ENCODE measurements at regions not wholly inside any gene's neighbourhood (a gene's known extent, or its start where the extent isn't known, plus 50 kb on each side); places are given as distances from the start of the nearest gene placed in this dataset.

DNA sequence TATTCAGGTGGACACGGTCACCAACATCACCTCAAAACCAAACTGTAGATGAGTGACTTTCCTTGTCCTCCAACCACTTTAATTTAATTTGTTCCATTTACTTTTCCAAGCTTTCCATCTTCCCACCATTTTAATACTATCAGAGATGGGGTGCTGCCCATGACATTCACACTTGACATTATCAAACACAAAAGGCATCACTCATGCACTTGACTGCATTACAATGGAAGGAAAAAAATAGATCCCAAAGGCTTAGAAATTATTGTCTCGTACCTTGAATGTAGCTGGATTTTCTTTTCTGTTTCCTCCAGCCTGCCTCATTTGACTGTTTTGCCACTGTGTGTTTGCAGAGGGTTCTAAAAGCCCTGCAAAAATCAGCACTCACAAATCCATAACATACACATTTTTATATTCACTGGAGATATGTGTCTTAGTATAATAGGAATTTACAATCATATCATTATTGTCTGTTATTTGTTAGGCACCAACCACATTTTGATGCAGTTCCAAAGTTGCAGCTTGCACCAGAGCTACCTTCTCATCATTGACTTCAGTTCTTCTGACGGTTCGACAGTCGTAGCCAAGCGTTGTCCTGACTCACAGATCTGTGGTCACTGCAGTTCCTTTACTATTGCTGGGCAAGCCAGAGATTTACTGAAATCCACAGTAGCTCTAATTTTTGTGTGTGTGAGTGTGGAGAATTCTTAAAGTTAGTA lies 712.3 kb upstream of the WWC1 start:
- no peaks in the 10 kb centered on the region for H3K9me2 ChIP-seq (ENCODE audit: insufficient read depth)
- peak overlapping the region; percentile 62 for H3K4me2 ChIP-seq (ENCODE audit: unreplicated experiment)
- 0 out of 2 replicates have a peak overlapping the region, but pooled peaks have one; percentile 36 for H3K9ac ChIP-seq
- H3K9me3 ChIP-seq (ENCODE audit: low read depth): no peaks in the 10 kb centered on the region
- peak overlapping the region; percentile 50 for H3K27ac ChIP-seq
- no peaks in the 10 kb centered on the region for H4K20me1 ChIP-seq (ENCODE audit: insufficient read depth)
- peaks cover 74% of the 10 kb centered on the region for H3K79me2 ChIP-seq (ENCODE audit: insufficient read depth)
- no peaks in the 10 kb centered on the region for H3K36me3 ChIP-seq (ENCODE audit: low read depth)
- WGBS, 2 experiments (ENCODE audit: low coverage in 1 of 2, low lambda C conversion rate in 2 of 2, missing lambda C conversion rate in 2 of 2): 39 to 40% methylated on average over 6 of the region's 6 CpGs
- peak; percentile 89 for DNase-seq
- no peak for TF ChIP-seq EZH2 (IDR thresholded peaks at IDR 0.05; ENCODE audit: insufficient read depth, poor library complexity, severe bottlenecking)
- no peak for TF ChIP-seq EZH2phosphoT487 (IDR thresholded peaks at IDR 0.05; ENCODE audit: insufficient read depth, low read depth)
- H3F3A ChIP-seq (ENCODE audit: insufficient read depth): peaks cover 15% of the 10 kb centered on the region
- H3K27me3 ChIP-seq (replicated peaks; ENCODE audit: insufficient read depth): no peaks in the 10 kb centered on the region
- H3K4me1 ChIP-seq (ENCODE audit: insufficient read depth): peaks cover 38% of the 10 kb centered on the region
- in situ Hi-C loops (cut with MboI): loop anchor here (10.0 kb wide), 1 partner anchor 136 kb away; no protein-coding TSS in a partner anchor
- H2AFZ ChIP-seq: no peak overlapping the region
- no peak overlapping the region for H3K4me3 ChIP-seq

DNA sequence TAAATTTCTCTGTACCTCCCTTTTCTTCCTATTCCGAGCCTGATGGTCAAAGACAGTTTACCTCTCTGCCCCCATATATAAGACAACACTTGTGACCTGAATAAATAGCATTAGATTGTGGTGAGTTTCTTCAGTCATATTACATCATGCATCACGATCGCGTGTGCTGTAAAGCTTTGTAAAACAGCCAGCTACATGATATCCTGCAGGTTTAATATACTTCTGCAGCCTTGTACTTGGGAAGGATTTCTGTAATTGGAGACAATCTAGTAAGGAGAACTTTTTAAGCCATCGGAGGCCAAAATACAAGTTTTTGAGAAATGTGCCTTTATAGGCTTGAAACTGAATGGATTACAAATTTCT lies 711.8 kb upstream of the WWC1 start:
- Histone ChIP-seq H3K27me3 (replicated peaks; ENCODE audit: insufficient read depth) (no peaks in the 10 kb centered on the region), H3K4me3 (no peak overlapping the region), H2AFZ (no peak overlapping the region), H3K27ac (peak overlapping the region; percentile 50), H3F3A (ENCODE audit: insufficient read depth) (peaks cover 15% of the 10 kb centered on the region), H3K9me3 (ENCODE audit: low read depth) (no peaks in the 10 kb centered on the region), H3K4me2 (ENCODE audit: unreplicated experiment) (peak overlapping the region; percentile 62), H3K4me1 (ENCODE audit: insufficient read depth) (peaks cover 38% of the 10 kb centered on the region), H3K9ac (peak overlapping the region; percentile 36; the same call in 1 of the 2 replicates), H4K20me1 (ENCODE audit: insufficient read depth) (no peaks in the 10 kb centered on the region), H3K36me3 (ENCODE audit: low read depth) (no peaks in the 10 kb centered on the region), H3K9me2 (ENCODE audit: insufficient read depth) (no peaks in the 10 kb centered on the region), H3K79me2 (ENCODE audit: insufficient read depth) (peaks cover 70% of the 10 kb centered on the region)
- WGBS, 2 experiments (ENCODE audit: low coverage in 1 of 2, low lambda C conversion rate in 2 of 2, missing lambda C conversion rate in 2 of 2): 65 to 74% methylated on average over 5 of the region's 5 CpGs
- DNase-seq: peak; percentile 50
- in situ Hi-C loops (cut with MboI): loop anchor here (10.0 kb wide), 2 partner anchors 135 to 635 kb away; no protein-coding TSS in a partner anchor
- no peak for TF ChIP-seq EZH2phosphoT487 (IDR thresholded peaks at IDR 0.05; ENCODE audit: insufficient read depth, low read depth)
- no peak for TF ChIP-seq EZH2 (IDR thresholded peaks at IDR 0.05; ENCODE audit: insufficient read depth, poor library complexity, severe bottlenecking)

DNA sequence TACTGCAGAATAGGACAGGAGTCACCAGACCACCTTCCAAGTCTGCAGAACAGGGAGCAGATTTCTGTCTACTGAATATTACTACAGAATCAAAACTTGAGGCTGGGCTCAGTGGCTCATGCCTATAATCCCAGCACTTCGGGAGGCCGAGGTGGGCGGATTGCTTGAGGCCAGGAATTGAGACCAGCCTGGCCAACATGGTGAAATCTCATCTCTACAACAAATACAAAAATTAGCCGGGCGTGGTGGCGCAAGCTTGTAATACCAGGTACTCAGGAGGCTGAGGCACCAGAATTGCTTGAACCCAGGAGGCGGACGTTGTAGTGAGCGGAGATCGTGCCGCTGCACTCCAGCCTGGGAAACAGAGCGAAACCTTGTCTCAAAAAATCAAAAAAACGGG lies 710.8 kb upstream of the WWC1 start:
- no peak for TF ChIP-seq EZH2 (IDR thresholded peaks at IDR 0.05; ENCODE audit: insufficient read depth, poor library complexity, severe bottlenecking)
- no peak for TF ChIP-seq EZH2phosphoT487 (IDR thresholded peaks at IDR 0.05; ENCODE audit: insufficient read depth, low read depth)
- in situ Hi-C loops (cut with MboI): loop anchor here (10.0 kb wide), 1 partner anchor 634 kb away; no protein-coding TSS in a partner anchor

DNA sequence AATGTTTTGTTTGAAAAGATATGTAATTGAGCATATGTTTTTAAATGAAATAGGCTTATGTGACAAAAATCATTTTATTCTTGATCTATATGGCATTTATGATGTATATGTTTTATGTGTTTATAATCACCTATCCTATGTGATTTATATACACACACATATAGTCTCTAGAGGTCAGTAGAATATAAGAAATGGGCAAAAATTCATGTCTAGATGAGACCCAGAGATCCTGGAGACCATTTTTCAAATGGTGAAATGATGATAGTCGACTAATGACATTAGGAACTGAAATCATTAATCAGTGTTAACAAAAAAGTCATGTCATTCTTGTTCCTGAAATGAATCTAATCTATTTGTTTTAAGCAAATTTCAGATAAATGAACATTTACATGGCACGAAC lies 709.2 kb upstream of the WWC1 start:
- Histone ChIP-seq H3K9me3 (ENCODE audit: low read depth) (no peaks in the 10 kb centered on the region), H2AFZ (no peak overlapping the region), H4K20me1 (ENCODE audit: insufficient read depth) (no peaks in the 10 kb centered on the region), H3K4me1 (ENCODE audit: insufficient read depth) (peaks cover 33% of the 10 kb centered on the region), H3K27me3 (replicated peaks; ENCODE audit: insufficient read depth) (no peaks in the 10 kb centered on the region), H3F3A (ENCODE audit: insufficient read depth) (peaks cover 15% of the 10 kb centered on the region), H3K4me3 (no peak overlapping the region), H3K9ac (no peak overlapping the region), H3K79me2 (ENCODE audit: insufficient read depth) (peaks cover 67% of the 10 kb centered on the region), H3K9me2 (ENCODE audit: insufficient read depth) (no peaks in the 10 kb centered on the region), H3K27ac (0 out of 2 replicates have a peak overlapping the region, but pooled peaks have one; percentile 0), H3K4me2 (ENCODE audit: unreplicated experiment) (peak overlapping the region; percentile 25), H3K36me3 (ENCODE audit: low read depth) (no peaks in the 10 kb centered on the region)
- DNase-seq: peak; percentile 50
- TF ChIP-seq EZH2phosphoT487 (IDR thresholded peaks at IDR 0.05; ENCODE audit: insufficient read depth, low read depth): no peak
- no peak for TF ChIP-seq EZH2 (IDR thresholded peaks at IDR 0.05; ENCODE audit: insufficient read depth, poor library complexity, severe bottlenecking)
- 57 to 60% methylated on average over 2 of the region's 2 CpGs for whole genome bisulfite sequencing, 2 experiments (ENCODE audit: low coverage in 1 of 2, low lambda C conversion rate in 2 of 2, missing lambda C conversion rate in 2 of 2)
- in situ Hi-C loops (cut with MboI): loop anchor here (10.0 kb wide), 1 partner anchor 633 kb away; no protein-coding TSS in a partner anchor

More for the DNA sequence above, 710.8 kb upstream of the WWC1 start:
- Histone ChIP-seq H3F3A (ENCODE audit: insufficient read depth) (peaks cover 15% of the 10 kb centered on the region), H3K27ac (no peak overlapping the region), H3K79me2 (ENCODE audit: insufficient read depth) (peaks cover 68% of the 10 kb centered on the region), H3K27me3 (replicated peaks; ENCODE audit: insufficient read depth) (no peaks in the 10 kb centered on the region), H3K4me3 (no peak overlapping the region), H3K9ac (no peak overlapping the region), H4K20me1 (ENCODE audit: insufficient read depth) (no peaks in the 10 kb centered on the region), H3K36me3 (ENCODE audit: low read depth) (no peaks in the 10 kb centered on the region), H3K4me2 (ENCODE audit: unreplicated experiment) (no peak overlapping the region), H3K4me1 (ENCODE audit: insufficient read depth) (peaks cover 38% of the 10 kb centered on the region), H3K9me2 (ENCODE audit: insufficient read depth) (no peaks in the 10 kb centered on the region), H3K9me3 (ENCODE audit: low read depth) (no peaks in the 10 kb centered on the region), H2AFZ (no peak overlapping the region)
- DNase-seq: no peak
- 96 to 98% methylated on average over 13 of the region's 13 CpGs for WGBS, 2 experiments (ENCODE audit: low coverage in 1 of 2, low lambda C conversion rate in 2 of 2, missing lambda C conversion rate in 2 of 2)
